ENCODE measurements at regions not wholly inside any gene's neighbourhood (a gene's known extent, or its start where the extent isn't known, plus 50 kb on each side); places are given as distances from the start of the nearest gene placed in this dataset.
A peak's percentile ranks its signal among the peaks of the same experiment; 100 is the strongest.

DNA sequence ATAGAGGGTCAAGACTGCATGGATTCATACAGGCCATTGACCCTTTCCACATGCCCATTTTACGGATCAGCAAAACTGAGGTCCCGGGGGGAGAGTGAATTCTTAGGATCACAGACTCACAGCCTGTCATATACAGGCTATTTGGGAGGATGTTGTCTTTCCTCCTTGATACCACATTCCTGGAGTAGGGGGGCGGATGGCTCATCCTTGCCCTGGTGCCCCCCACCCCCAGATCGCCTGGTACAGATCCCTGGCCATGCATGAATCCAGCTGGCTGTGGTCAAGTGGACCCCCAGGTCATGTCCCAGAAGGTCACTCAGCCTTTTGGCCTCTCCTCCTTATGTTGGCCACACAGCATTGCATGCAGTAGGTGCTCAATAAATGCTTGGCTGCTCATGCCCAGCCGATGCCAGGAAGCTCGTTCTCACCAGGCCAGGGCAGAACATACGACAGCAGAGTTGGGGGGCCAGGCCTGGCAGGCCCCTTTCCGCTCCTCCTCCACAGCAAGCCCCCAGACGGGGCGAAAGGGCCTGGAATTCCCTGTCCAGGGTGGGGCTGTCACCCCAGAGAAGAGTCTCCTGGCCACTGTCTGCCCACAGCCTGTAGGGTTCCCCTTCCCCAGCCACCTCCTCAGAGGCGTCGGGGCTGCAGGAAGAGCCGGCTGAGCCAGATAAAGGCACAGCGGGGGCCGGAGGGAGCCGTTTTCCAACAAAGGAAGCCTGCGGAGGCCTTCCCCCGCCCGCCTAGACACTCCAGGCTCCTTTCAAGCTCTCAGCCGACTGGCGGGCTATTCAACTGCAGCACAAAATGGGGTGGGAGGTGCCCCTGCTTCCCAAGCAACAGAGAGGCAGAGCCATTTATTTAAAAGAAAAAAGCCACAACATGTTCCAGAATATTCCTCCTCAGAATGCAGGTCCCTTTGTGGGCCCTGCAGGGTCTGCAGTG lies 215.7 kb upstream of the CIBAR2 start:
- H3K4me2 ChIP-seq (replicated peaks; ENCODE audit: extremely low read depth, low read length, poor library complexity, severe bottlenecking), result peak overlapping the region; percentile 48

DNA sequence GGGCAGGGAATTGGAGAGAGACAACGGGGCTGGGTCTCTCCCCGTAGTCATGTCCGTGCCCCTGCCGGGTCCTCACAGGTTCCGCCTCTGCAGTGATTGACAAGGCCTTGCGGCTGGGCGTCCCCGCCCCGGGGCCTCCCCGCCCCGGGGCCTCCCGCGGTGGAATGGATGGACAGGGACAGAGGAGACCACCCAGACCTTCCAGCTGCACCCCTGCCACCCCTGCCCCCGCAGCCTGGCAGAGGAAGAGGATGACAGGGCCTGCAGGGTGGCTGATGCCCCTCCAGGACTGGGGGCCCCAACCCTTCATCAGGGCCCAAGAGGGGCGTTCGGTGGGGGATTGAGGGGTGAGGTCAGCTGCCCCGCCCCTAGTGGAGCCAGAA lies 216.4 kb upstream of the CIBAR2 start:
- no peaks in the 10 kb centered on the region for H4K20me1 ChIP-seq (ENCODE audit: insufficient read depth, low read length)
- TF ChIP-seq, protein P1, sequence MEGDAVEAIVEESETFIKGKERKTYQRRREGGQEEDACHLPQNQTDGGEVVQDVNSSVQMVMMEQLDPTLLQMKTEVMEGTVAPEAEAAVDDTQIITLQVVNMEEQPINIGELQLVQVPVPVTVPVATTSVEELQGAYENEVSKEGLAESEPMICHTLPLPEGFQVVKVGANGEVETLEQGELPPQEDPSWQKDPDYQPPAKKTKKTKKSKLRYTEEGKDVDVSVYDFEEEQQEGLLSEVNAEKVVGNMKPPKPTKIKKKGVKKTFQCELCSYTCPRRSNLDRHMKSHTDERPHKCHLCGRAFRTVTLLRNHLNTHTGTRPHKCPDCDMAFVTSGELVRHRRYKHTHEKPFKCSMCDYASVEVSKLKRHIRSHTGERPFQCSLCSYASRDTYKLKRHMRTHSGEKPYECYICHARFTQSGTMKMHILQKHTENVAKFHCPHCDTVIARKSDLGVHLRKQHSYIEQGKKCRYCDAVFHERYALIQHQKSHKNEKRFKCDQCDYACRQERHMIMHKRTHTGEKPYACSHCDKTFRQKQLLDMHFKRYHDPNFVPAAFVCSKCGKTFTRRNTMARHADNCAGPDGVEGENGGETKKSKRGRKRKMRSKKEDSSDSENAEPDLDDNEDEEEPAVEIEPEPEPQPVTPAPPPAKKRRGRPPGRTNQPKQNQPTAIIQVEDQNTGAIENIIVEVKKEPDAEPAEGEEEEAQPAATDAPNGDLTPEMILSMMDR (IDR thresholded peaks at IDR 0.05), result no peak
- Mint-ChIP-seq H3K9me3 (peaks cover 0 to 18% (median 15%) of the 10 kb centered on the region in 7 donors), H3K27ac (no peak overlapping the region), H3K27me3 (ENCODE audit: low read depth in 3 of 3) (peaks cover 39 to 49% (median 46%) of the 10 kb centered on the region in 3 donors), H3K36me3 (peaks cover 0 to 2% of the 10 kb centered on the region in 2 donors), H3K4me3 (peak overlapping the region in 1 of 2 donors; percentile 75), H3K4me1 (peaks cover 14% of the 10 kb centered on the region)
- peak overlapping the region; percentile 42 for H2AFZ ChIP-seq (ENCODE audit: insufficient read depth, low read depth, low read length, poor library complexity, severe bottlenecking)
- DNase-seq, result no peak
- H3K36me3 ChIP-seq (replicated peaks in 1 of 2; ENCODE audit: control insufficient read depth in 1 of 2, insufficient read depth in 2 of 2, low read length in 2 of 2), result no peaks in the 10 kb centered on the region
- peaks cover 6 to 7% of the 10 kb centered on the region in 2 donors for H3K4me1 ChIP-seq (ENCODE audit: control insufficient read depth in 1 of 2, insufficient read depth in 2 of 2, low read length in 2 of 2)
- intact Hi-C loops (cut with micrococcal nuclease), result no loop called here
- peaks cover 6 to 9% of the 10 kb centered on the region in 2 donors for H3K9me3 ChIP-seq (replicated peaks in 1 of 2; ENCODE audit: control insufficient read depth in 1 of 2, insufficient read depth in 1 of 2, low read length in 2 of 2)
- no peaks in the 10 kb centered on the region for H3K79me2 ChIP-seq (ENCODE audit: insufficient read depth, low read length)
- H3K4me2 ChIP-seq (replicated peaks; ENCODE audit: extremely low read depth, low read length, poor library complexity, severe bottlenecking), result peak overlapping the region; percentile 48
- H3K27me3 ChIP-seq (ENCODE audit: control insufficient read depth in 2 of 2, insufficient read depth in 2 of 2, low read length in 2 of 2), result peaks cover 18 to 34% of the 10 kb centered on the region in 2 donors
- peak overlapping the region in 1 of 3 experiments; percentile 38 for H3K4me3 ChIP-seq (replicated peaks in 1 of 3; ENCODE audit: low read depth in 2 of 3, low read length in 3 of 3)
- 0% methylated on average over 11 of the region's 17 CpGs for WGBS (ENCODE audit: insufficient coverage)
- H3K9ac ChIP-seq (ENCODE audit: insufficient read depth, low read length, poor library complexity, severe bottlenecking), result no peak overlapping the region
- H3K27ac ChIP-seq (ENCODE audit: low read depth in 1 of 2, low read length in 2 of 2), result no peak overlapping the region

More for the DNA sequence above, 215.7 kb upstream of the CIBAR2 start:
- peak overlapping the region; percentile 42 for H2AFZ ChIP-seq (ENCODE audit: insufficient read depth, low read depth, low read length, poor library complexity, severe bottlenecking)
- 9% methylated on average over 16 of the region's 21 CpGs for WGBS (ENCODE audit: insufficient coverage)
- H3K79me2 ChIP-seq (ENCODE audit: insufficient read depth, low read length), result no peaks in the 10 kb centered on the region
- H3K27ac ChIP-seq (ENCODE audit: low read depth in 1 of 2, low read length in 2 of 2), result no peak overlapping the region
- H3K4me1 ChIP-seq (ENCODE audit: control insufficient read depth in 1 of 2, insufficient read depth in 2 of 2, low read length in 2 of 2), result peaks cover 6 to 7% of the 10 kb centered on the region in 2 donors
- H3K36me3 ChIP-seq (replicated peaks in 1 of 2; ENCODE audit: control insufficient read depth in 1 of 2, insufficient read depth in 2 of 2, low read length in 2 of 2), result no peaks in the 10 kb centered on the region
- intact Hi-C loops (cut with micrococcal nuclease), result no loop called here
- H3K9ac ChIP-seq (ENCODE audit: insufficient read depth, low read length, poor library complexity, severe bottlenecking), result no peak overlapping the region
- peaks cover 18 to 34% of the 10 kb centered on the region in 2 donors for H3K27me3 ChIP-seq (ENCODE audit: control insufficient read depth in 2 of 2, insufficient read depth in 2 of 2, low read length in 2 of 2)
- H3K4me3 ChIP-seq (replicated peaks in 1 of 3; ENCODE audit: low read depth in 2 of 3, low read length in 3 of 3), result peak overlapping the region in 1 of 3 experiments; percentile 38
- peaks cover 14% of the 10 kb centered on the region for H3K4me1 Mint-ChIP-seq
- TF ChIP-seq, protein P1 (IDR thresholded peaks at IDR 0.05), result no peak
- H3K27ac Mint-ChIP-seq, result no peak overlapping the region
- H3K4me3 Mint-ChIP-seq, result peak overlapping the region in 1 of 2 donors; percentile 75
- DNase-seq, result no peak
- H3K36me3 Mint-ChIP-seq, result peaks cover 0 to 2% of the 10 kb centered on the region in 2 donors
- peaks cover 40 to 49% (median 46%) of the 10 kb centered on the region in 3 donors for H3K27me3 Mint-ChIP-seq (ENCODE audit: low read depth in 3 of 3)
- H3K9me3 ChIP-seq (replicated peaks in 1 of 2; ENCODE audit: control insufficient read depth in 1 of 2, insufficient read depth in 1 of 2, low read length in 2 of 2), result peaks cover 6 to 9% of the 10 kb centered on the region in 2 donors
- no peaks in the 10 kb centered on the region for H4K20me1 ChIP-seq (ENCODE audit: insufficient read depth, low read length)
- H3K9me3 Mint-ChIP-seq, result peaks cover 0 to 18% (median 15%) of the 10 kb centered on the region in 7 donors

Measured in CD14-positive monocyte (primary cell).